AG09319 (cell line): ENCODE measurements at regions not wholly inside any gene's neighbourhood (a gene's known extent, or its start where the extent isn't known, plus 50 kb on each side); places are given as distances from the start of the nearest gene placed in this dataset.
A peak's percentile ranks its signal among the peaks of the same experiment; 100 is the strongest.

Source experiments
- DNase-seq: peaks from one replicate; pipeline ENCODE4 v3.0.0-alpha.2; 2010; ENCODE audit warnings: low read depth; ENCODE audit errors: extremely low read depth
- CTCF ChIP-seq: IDR thresholded peaks from 2 replicates; pipeline ENCODE4 v1.5.1; 2011; ENCODE audit warnings: low read depth, mild to moderate bottlenecking, inconsistent platforms, low read length, moderate library complexity

GRCh38 chr21:28795251-28795650, 197.4 kb downstream of the LTN1 start:
- no peak for DNase-seq
- no peak for TF ChIP-seq CTCF

GRCh38 chr21:28794371-28794851, 198.3 kb downstream of the LTN1 start:
- no peak for TF ChIP-seq CTCF
- DNase-seq, result no peak

GRCh38 chr21:28793043-28793442, 199.6 kb downstream of the LTN1 start:
- DNase-seq, result no peak
- TF ChIP-seq CTCF, result peak; percentile 59

- no peak for DNase-seq
- TF ChIP-seq CTCF, result no peak
These were observed 200.9 kb downstream of the LTN1 start for GRCh38 chr21:28791595-28792282.

- TF ChIP-seq CTCF, result no peak
- no peak for DNase-seq
These were observed 202.3 kb downstream of the LTN1 start for GRCh38 chr21:28790335-28790734.

GRCh38 chr21:28789523-28789922, 203.2 kb downstream of the LTN1 start:
- no peak for TF ChIP-seq CTCF
- DNase-seq, result no peak

- DNase-seq, result no peak
- TF ChIP-seq CTCF, result no peak
These were observed 204.6 kb downstream of the LTN1 start for GRCh38 chr21:28788030-28788429.
